RWPE2 (cell line): ENCODE measurements at regions not wholly inside any gene's neighbourhood (a gene's known extent, or its start where the extent isn't known, plus 50 kb on each side); places are given as distances from the start of the nearest gene placed in this dataset.
A peak's percentile ranks its signal among the peaks of the same experiment; 100 is the strongest.

Experiments used
- ATAC-seq: fragments of 200-7000 bp; cut with Tn5 transposase; 3 replicates; pipeline ENCODE4 v1.9.1; 2021; ENCODE audit warnings: low read depth
- DNase-seq: peaks from one replicate; pipeline ENCODE4 v3.0.0-alpha.2; 2020; ENCODE audit warnings: low spot score
- H3K27ac ChIP-seq: fragments of 450-650 bp; 2 replicates; pipeline ENCODE4 v1.5.1; 2017; ENCODE audit warnings: mild to moderate bottlenecking; ENCODE audit not compliant: poor library complexity, severe bottlenecking
- H3K27me3 ChIP-seq: fragments of 250-450 bp; sonication (Bioruptor Pico); 2 replicates; pipeline ENCODE4 v1.5.1; 2021; ENCODE audit warnings: mild to moderate bottlenecking, moderate library complexity; ENCODE audit not compliant: insufficient read depth, poor library complexity, severe bottlenecking
- H3K36me3 ChIP-seq: fragments of 250-450 bp; sonication (Bioruptor Pico); 2 replicates; pipeline ENCODE4 v1.5.1; 2020; ENCODE audit warnings: low read depth, mild to moderate bottlenecking, moderate library complexity
- H3K4me1 ChIP-seq: fragments of 250-450 bp; sonication (Bioruptor Pico); 2 replicates; pipeline ENCODE4 v1.5.1; 2021; ENCODE audit warnings: mild to moderate bottlenecking, moderate library complexity; ENCODE audit not compliant: insufficient read depth, poor library complexity, severe bottlenecking
- H3K4me3 ChIP-seq: fragments of 250-450 bp; sonication (Bioruptor Pico); 2 replicates; pipeline ENCODE4 v1.5.1; 2021; ENCODE audit warnings: mild to moderate bottlenecking, moderate library complexity; ENCODE audit not compliant: severe bottlenecking
- H3K9me3 ChIP-seq: fragments of 250-450 bp; sonication (Bioruptor Pico); 2 replicates; pipeline ENCODE4 v1.5.1; 2021; ENCODE audit warnings: mild to moderate bottlenecking, moderate library complexity; ENCODE audit not compliant: severe bottlenecking
- CTCF ChIP-seq: fragments of 450-650 bp; IDR thresholded peaks from one replicate; pipeline ENCODE4 v1.5.1; 2017; ENCODE audit warnings: mild to moderate bottlenecking, moderate library complexity; ENCODE audit not compliant: poor library complexity, severe bottlenecking

GRCh38 chr7:34451923-34452322 lies 206.1 kb upstream of the NPSR1 start:
- Histone ChIP-seq H3K27ac (peak overlapping the region; percentile 47), H3K27me3 (no peaks in the 10 kb centered on the region), H3K4me3 (no peak overlapping the region), H3K36me3 (no peaks in the 10 kb centered on the region), H3K9me3 (no peaks in the 10 kb centered on the region), H3K4me1 (peaks cover 23% of the 10 kb centered on the region)
- no peak for TF ChIP-seq CTCF
- ATAC-seq (peak; percentile 94), DNase-seq (no peak)

GRCh38 chr7:34452363-34452762 lies 205.7 kb upstream of the NPSR1 start:
- DNase-seq, result no peak
- TF ChIP-seq CTCF, result no peak
- ATAC-seq, result no peak
- peak overlapping the region; percentile 47 for H3K27ac ChIP-seq
- H3K4me1 ChIP-seq, result peaks cover 23% of the 10 kb centered on the region
- H3K9me3 ChIP-seq, result no peaks in the 10 kb centered on the region
- no peak overlapping the region for H3K4me3 ChIP-seq
- no peaks in the 10 kb centered on the region for H3K36me3 ChIP-seq
- no peaks in the 10 kb centered on the region for H3K27me3 ChIP-seq

GRCh38 chr7:34453150-34453549 lies 204.9 kb upstream of the NPSR1 start:
- no peak for TF ChIP-seq CTCF
- Histone ChIP-seq H3K9me3 (no peaks in the 10 kb centered on the region), H3K27ac (peak overlapping the region; percentile 47), H3K4me3 (no peak overlapping the region), H3K27me3 (no peaks in the 10 kb centered on the region), H3K4me1 (peaks cover 23% of the 10 kb centered on the region), H3K36me3 (no peaks in the 10 kb centered on the region)
- no peak; the same call in 2 of the 3 replicates for ATAC-seq
- DNase-seq, result no peak

GRCh38 chr7:34454381-34454780 lies 203.6 kb upstream of the NPSR1 start:
- Histone ChIP-seq H3K4me1 (peaks cover 23% of the 10 kb centered on the region), H3K27ac (no peak overlapping the region), H3K4me3 (no peak overlapping the region), H3K36me3 (no peaks in the 10 kb centered on the region), H3K9me3 (no peaks in the 10 kb centered on the region), H3K27me3 (no peaks in the 10 kb centered on the region)
- TF ChIP-seq CTCF, result no peak
- DNase-seq (no peak), ATAC-seq (no peak)

GRCh38 chr7:34457329-34457728 lies 200.7 kb upstream of the NPSR1 start:
- DNase-seq, result no peak
- no peak overlapping the region for H3K4me3 ChIP-seq
- no peaks in the 10 kb centered on the region for H3K9me3 ChIP-seq
- H3K27ac ChIP-seq, result no peak overlapping the region
- no peak for TF ChIP-seq CTCF
- ATAC-seq, result no peak
- H3K4me1 ChIP-seq, result peaks cover 16% of the 10 kb centered on the region
- H3K27me3 ChIP-seq, result no peaks in the 10 kb centered on the region
- no peaks in the 10 kb centered on the region for H3K36me3 ChIP-seq
